Tibial nerve (tissue), 4 donors: ENCODE measurements at regions not wholly inside any gene's neighbourhood (a gene's known extent, or its start where the extent isn't known, plus 50 kb on each side); places are given as distances from the start of the nearest gene placed in this dataset.

Experiments used
- CTCF ChIP-seq, 5 experiments: fragments of 200-600 bp in 3 of 5; fragments of 450-650 bp in 2 of 5; sonication (generic) in 3 of 5; IDR thresholded peaks; one replicate each; pipeline ENCODE4 v1.5.1; 2016 to 2019; ENCODE audit warnings: antibody characterized with exemption in 5 of 5, mild to moderate bottlenecking in 3 of 5, moderate library complexity in 2 of 5
- EP300 ChIP-seq, 2 donors: sonication (generic); formaldehyde crosslinking; IDR thresholded peaks; one replicate each; pipeline ENCODE4 v1.6.1; 2017; ENCODE audit warnings: antibody characterized with exemption in 2 of 2, mild to moderate bottlenecking in 1 of 2
- POLR2A ChIP-seq, 2 donors: fragments of 450-650 bp; IDR thresholded peaks; one replicate each; pipeline ENCODE4 v1.6.1; 2017; ENCODE audit warnings: antibody characterized with exemption in 2 of 2, mild to moderate bottlenecking in 2 of 2, moderate library complexity in 2 of 2

GRCh38 chr7:52794621-52795020 is 240.8 kb upstream of the POM121L12 start:
- no peak for TF ChIP-seq CTCF (IDR thresholded peaks at IDR 0.05)
- no peak for TF ChIP-seq POLR2A (IDR thresholded peaks at IDR 0.05)
- TF ChIP-seq EP300 (IDR thresholded peaks at IDR 0.05): no peak
